ENCODE measurements at regions not wholly inside any gene's neighbourhood (a gene's known extent, or its start where the extent isn't known, plus 50 kb on each side); places are given as distances from the start of the nearest gene placed in this dataset.

- no peak for DNase-seq (ENCODE audit: low read depth)
- H3K4me3 ChIP-seq (ENCODE audit: control insufficient read depth, low read depth, low read length) = no peak overlapping the region
- TF ChIP-seq, protein P1, sequence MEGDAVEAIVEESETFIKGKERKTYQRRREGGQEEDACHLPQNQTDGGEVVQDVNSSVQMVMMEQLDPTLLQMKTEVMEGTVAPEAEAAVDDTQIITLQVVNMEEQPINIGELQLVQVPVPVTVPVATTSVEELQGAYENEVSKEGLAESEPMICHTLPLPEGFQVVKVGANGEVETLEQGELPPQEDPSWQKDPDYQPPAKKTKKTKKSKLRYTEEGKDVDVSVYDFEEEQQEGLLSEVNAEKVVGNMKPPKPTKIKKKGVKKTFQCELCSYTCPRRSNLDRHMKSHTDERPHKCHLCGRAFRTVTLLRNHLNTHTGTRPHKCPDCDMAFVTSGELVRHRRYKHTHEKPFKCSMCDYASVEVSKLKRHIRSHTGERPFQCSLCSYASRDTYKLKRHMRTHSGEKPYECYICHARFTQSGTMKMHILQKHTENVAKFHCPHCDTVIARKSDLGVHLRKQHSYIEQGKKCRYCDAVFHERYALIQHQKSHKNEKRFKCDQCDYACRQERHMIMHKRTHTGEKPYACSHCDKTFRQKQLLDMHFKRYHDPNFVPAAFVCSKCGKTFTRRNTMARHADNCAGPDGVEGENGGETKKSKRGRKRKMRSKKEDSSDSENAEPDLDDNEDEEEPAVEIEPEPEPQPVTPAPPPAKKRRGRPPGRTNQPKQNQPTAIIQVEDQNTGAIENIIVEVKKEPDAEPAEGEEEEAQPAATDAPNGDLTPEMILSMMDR (IDR thresholded peaks at IDR 0.05; ENCODE audit: control insufficient read depth, insufficient read depth, low read depth, low read length, missing control alignments) = no peak
Observed at GRCh38 chr4:178082906-178083305, 640.7 kb upstream of the AGA start.

GRCh38 chr4:178083968-178084367, 641.7 kb upstream of the AGA start:
- H3K4me3 ChIP-seq (ENCODE audit: control insufficient read depth, low read depth, low read length) = no peak overlapping the region
- no peak for DNase-seq (ENCODE audit: low read depth)
- TF ChIP-seq, protein P1 (IDR thresholded peaks at IDR 0.05; ENCODE audit: control insufficient read depth, insufficient read depth, low read depth, low read length, missing control alignments) = no peak

DNA sequence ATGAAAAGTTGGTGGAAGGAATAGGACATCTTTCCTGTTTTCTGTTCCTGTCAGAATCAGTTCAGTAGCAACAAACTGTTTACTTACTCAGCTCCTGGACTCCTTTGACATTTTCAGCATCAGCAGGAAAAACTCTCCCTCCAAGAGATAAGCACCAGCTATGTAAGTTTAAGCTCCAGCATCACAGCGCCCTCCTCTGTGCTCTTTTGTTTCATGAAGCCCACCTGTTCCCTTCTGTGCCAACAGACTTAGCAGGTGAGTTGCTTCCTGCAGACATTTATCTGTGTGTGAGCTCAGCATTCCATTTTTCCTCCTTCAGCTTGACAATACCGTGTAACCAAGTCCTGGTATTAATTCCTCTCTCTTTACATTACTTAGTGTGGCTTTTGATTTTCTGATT, 644.1 kb upstream of the AGA start:
- no peak overlapping the region for H3K4me3 ChIP-seq (ENCODE audit: control insufficient read depth, low read depth, low read length)
- no peak for DNase-seq (ENCODE audit: low read depth)
- TF ChIP-seq, protein P1 (IDR thresholded peaks at IDR 0.05; ENCODE audit: control insufficient read depth, insufficient read depth, low read depth, low read length, missing control alignments) = no peak

- DNase-seq (ENCODE audit: low read depth) = no peak
- TF ChIP-seq, protein P1 (IDR thresholded peaks at IDR 0.05; ENCODE audit: control insufficient read depth, insufficient read depth, low read depth, low read length, missing control alignments) = no peak
- no peak overlapping the region for H3K4me3 ChIP-seq (ENCODE audit: control insufficient read depth, low read depth, low read length)
Observed at GRCh38 chr4:178090640-178091411, 648.6 kb upstream of the AGA start.

DNA sequence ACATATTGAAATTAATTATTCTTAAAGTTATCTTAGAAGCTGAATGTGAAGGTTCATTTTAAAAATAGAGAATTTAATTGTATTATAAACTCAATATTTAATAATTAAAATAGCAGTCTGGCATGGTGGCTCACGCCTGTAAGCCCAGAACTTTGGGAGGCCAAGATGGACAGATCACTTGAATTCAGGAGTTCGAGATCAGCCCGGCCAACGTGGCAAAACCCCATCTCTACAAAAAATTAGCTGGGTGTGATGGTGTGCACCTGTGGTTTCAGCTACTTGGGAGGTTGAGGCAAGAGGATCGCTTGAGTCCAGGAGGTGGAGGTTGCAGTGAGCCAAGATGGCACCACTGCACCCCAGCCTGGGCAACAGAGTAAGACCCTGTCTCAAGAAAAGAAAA, 659.9 kb upstream of the AGA start:
- TF ChIP-seq, protein P1 (IDR thresholded peaks at IDR 0.05; ENCODE audit: control insufficient read depth, insufficient read depth, low read depth, low read length, missing control alignments) = no peak
- DNase-seq (ENCODE audit: low read depth) = no peak
- no peak overlapping the region for H3K4me3 ChIP-seq (ENCODE audit: control insufficient read depth, low read depth, low read length)

GRCh38 chr4:178105242-178105641, 663.0 kb upstream of the AGA start:
- no peak for DNase-seq (ENCODE audit: low read depth)
- no peak overlapping the region for H3K4me3 ChIP-seq (ENCODE audit: control insufficient read depth, low read depth, low read length)
- TF ChIP-seq, protein P1 (IDR thresholded peaks at IDR 0.05; ENCODE audit: control insufficient read depth, insufficient read depth, low read depth, low read length, missing control alignments) = no peak

All from AG09309 (cell line).